OCI-LY7 (cell line): ENCODE measurements at regions not wholly inside any gene's neighbourhood (a gene's known extent, or its start where the extent isn't known, plus 50 kb on each side); places are given as distances from the start of the nearest gene placed in this dataset.

Source experiments
- CTCF ChIP-seq: fragments of 200-600 bp; sonication (generic); conservative IDR thresholded peaks from 2 replicates; pipeline ENCODE4 v1.5.1; 2014; ENCODE audit warnings: mild to moderate bottlenecking, antibody characterized with exemption, low read length, moderate library complexity, mixed read lengths
- EZH2phosphoT487 ChIP-seq: fragments of 200-600 bp; sonication (generic); IDR thresholded peaks from 2 replicates; pipeline ENCODE4 v1.6.1; 2018; ENCODE audit warnings: low read depth, borderline replicate concordance, mild to moderate bottlenecking, mixed run types, antibody characterized with exemption, low read length, moderate library complexity, mixed read lengths

GRCh38 chr12:130066742-130067141, 95.5 kb upstream of the FZD10 start:
- TF ChIP-seq CTCF = no peak
- TF ChIP-seq EZH2phosphoT487 = no peak
